Stimulated activated CD4-positive, alpha-beta T cell treated with anti-CD3 and anti-CD28 coated beads, Interleukin-12 subunit alpha, Interleukin-12 subunit beta, amount 100 ng/mL, for 4 hours (primary cell): ENCODE measurements at regions not wholly inside any gene's neighbourhood (a gene's known extent, or its start where the extent isn't known, plus 50 kb on each side); places are given as distances from the start of the nearest gene placed in this dataset.

ENCODE experiments used
- DNase-seq: peaks from one replicate; pipeline ENCODE4 v3.0.0-alpha.2; 2020

GRCh38 chr5:3654515-3654914 lies 58.9 kb downstream of the IRX1 start:
- no peak for DNase-seq

- no peak for DNase-seq
These were observed 61.2 kb downstream of the IRX1 start for GRCh38 chr5:3656803-3657202.

- DNase-seq, result no peak
These were observed 61.9 kb downstream of the IRX1 start for GRCh38 chr5:3657364-3658022.

GRCh38 chr5:3658929-3659328 lies 63.3 kb downstream of the IRX1 start:
- no peak for DNase-seq

DNA sequence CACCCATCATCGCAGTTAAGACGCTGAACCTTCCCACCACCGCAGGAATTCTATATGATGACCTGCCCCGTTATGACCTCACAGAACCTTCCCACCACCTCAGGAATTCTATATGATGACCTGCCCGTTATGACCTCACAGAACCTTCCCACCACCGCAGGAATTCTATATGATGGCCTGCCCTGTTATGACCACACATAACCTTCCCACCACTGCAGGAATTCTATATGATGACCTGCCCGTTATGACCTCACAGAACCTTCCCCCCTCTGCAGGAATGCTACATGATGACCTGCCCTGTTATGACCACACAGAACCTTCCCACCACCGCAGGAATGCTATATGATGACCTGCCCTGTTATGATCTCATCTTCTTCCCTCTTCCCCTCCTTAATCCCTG lies 64.3 kb downstream of the IRX1 start:
- no peak for DNase-seq

DNA sequence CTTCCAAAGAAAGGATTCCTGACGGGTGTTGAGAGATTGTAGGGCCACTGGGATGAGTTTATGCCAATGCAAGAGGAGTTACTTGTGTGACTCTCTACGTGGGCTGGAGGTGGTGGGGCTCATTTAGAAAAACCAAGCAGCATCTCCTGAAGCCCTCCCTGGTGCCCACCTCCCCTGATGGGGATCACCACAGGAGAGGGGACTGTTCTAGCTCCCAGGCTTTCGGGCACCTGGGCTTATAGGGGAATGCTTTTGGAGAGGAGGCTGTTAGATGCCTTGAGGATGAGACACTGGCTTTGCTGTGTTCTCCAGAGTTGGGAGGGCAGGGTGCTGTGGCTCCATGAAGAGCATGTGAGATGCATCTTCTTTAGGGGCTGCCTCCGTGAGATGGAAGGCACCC lies 65.0 kb downstream of the IRX1 start:
- no peak for DNase-seq

- no peak for DNase-seq
These were observed 66.2 kb downstream of the IRX1 start for GRCh38 chr5:3661755-3662296.

DNA sequence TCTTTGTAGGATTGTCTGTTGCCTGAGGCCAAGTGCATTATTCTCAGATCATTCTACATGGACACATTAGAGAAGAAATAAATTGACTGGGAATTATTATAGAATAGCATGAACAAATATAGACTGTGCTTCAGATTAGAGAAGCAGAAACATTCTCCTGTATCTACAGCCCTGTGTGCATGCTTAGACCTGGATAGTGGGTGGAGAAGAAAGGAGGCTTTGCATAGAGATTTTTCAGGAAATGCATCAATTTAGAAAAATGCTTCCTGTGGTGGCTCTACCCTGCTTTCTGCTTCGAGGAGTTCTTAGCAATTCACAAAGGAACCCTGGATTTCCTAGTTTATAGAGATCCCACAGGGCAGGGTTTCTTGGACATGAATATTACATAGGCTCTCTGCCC lies 66.7 kb downstream of the IRX1 start:
- DNase-seq, result no peak

DNA sequence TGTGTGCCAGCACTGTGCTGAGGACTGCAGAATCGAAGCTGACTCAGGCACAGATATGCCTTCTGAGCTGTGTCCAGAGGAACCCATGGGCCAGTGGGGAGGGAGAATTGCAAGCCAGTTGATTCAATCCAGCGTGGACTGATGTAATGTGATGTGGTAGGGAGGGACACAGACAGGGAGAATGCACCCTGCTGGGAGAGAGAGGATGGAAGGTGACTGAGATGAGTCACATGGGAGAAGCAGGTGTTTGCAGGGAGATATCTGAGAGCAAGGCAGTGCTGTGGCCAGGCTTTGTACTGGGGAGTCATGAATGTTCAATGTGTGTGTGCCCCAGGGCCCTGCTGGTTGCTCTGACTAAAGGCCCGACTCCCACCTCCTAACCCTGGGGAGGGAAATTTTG lies 75.7 kb downstream of the IRX1 start:
- no peak for DNase-seq

DNA sequence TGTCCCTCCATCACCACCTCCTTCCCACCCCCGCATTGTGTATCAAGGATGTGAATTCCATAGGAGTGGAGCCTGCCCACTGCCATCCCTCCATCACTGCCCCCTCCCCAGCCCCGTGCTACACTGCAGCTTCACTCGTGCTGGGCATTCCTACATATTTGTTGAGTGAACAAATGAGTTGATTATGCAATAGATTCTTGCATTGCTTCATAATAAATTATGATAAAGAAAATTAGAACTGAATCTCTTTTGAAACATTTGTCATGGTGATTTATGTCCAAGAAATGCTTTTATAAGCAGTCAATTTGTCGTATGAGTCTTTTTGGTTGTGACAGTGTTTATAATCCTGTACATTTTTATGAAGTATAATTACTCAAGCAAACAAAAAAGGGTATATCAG lies 83.2 kb downstream of the IRX1 start:
- no peak for DNase-seq

GRCh38 chr5:3680821-3681220 lies 85.2 kb downstream of the IRX1 start:
- DNase-seq, result no peak

GRCh38 chr5:3684118-3684517 lies 88.5 kb downstream of the IRX1 start:
- no peak for DNase-seq

DNA sequence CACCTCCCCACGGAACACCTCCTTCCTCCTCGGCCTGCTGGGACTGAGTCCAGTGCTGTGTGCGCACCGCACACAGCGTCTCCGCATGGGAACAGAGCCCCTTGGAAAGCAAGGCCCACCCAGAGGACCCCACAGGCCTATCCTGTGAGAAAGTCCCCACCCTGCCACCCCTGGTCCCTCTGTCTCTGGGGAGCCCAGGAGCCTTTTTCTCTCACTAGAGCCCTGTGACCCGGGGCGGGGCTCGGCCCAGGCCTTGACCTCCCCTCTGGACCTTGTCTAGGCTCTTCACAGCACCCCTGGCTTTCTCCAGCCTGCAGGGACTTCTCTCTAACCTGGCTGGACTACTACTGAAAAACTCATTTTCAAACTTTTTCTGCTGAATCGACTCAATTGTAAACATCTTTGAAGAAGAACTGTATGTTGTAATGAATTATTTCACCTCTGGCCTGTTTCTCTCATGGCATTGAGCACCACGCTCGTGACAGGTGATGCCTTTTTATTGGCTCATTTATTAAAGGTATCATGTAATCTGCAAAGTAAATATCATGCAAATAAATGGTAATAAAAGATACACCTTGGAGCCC lies 89.2 kb downstream of the IRX1 start:
- no peak for DNase-seq

DNA sequence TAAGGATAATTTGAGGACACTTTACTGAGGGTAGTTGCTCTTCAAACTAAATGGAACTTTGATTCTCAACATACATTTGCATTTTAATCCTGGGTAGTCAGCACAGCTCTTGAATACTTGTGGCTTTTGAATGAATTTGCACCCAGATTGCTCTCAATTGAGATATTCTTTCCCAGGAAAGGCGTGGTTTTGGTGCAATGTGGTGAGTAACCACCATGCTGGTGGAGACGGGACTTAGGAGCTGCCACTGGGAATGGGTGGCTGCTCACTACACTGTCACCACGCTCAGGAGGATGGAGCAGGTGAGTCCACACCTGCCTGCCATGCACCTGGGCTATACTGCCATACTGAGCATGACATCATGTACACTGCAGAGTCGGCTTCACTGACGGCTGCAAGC lies 99.2 kb downstream of the IRX1 start:
- DNase-seq, result no peak

DNA sequence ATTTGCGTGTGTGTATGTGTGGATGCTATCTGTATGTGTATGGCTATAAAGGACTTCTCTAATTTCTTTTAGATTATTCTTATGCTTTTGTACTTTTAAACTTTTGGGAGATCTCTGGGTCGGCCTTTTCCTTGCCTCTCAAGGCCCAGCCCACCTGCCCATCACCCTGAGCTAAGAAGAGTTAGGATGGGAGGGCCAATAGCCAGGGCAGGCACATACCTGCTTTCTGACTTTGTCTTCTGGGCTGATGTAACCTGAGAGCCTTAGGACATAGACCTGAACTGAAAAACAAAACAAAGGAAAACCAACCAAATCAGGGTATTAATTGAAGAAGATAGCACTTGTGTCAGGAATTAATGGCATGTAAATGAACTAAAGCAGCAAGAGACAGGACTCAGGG lies 100.2 kb downstream of the IRX1 start:
- DNase-seq, result no peak

DNA sequence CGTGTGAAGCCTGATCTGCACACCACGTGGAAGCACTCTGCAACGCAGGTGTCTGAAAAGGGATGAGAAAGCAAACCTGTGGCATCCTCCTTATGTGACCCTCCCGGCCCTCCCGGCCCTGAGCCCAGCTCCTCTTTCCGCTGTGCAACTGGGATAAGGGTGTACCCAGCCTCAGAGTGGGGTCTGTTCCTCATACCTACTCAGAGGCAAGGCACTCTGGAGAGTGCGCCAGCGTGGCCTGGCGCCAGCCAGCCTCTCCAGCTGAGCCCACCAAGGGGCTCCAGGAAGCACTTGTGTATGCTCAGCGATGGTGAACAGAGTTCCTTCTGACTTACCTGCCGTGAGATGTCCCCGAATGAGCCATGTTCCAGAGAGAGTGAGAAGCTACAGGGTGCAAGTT lies 102.8 kb downstream of the IRX1 start:
- no peak for DNase-seq

DNA sequence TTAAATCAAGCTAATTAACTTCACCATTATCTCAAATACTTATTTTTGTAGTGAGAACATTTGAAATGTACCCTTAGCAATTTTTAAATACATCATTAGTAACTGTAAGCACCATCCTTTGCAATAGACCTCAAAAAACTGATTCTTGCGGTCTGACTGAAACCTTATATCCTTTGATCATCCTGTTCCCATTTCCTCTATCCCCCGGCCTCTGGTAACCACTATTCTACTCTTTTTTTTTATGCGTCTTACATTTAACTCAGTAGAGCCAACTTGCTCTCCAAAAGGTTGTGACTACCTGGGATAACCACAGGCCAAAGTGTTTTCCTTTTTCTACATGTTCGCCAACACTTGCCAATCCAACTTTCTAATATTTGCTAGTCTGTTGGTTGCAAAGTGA lies 106.1 kb downstream of the IRX1 start:
- DNase-seq, result no peak

DNA sequence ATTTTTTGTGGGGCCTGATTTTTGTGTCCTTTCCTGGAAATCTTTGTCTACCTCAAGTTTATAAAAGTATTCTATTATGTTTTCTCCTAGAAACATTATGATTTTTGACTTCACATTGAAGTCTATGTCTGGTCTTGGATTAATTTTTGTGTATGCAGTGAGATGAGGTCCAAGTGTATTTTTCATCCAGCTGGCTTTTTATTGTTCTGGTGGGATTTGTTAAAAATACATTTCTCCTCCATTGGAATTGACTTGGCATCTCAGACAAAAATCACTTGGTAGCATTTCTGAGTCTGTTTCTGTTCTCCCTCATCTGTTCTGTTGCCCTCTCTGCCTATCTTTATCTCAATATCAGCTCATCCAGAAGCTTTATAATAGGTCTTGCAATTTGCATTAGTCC lies 109.0 kb downstream of the IRX1 start:
- DNase-seq, result no peak

DNA sequence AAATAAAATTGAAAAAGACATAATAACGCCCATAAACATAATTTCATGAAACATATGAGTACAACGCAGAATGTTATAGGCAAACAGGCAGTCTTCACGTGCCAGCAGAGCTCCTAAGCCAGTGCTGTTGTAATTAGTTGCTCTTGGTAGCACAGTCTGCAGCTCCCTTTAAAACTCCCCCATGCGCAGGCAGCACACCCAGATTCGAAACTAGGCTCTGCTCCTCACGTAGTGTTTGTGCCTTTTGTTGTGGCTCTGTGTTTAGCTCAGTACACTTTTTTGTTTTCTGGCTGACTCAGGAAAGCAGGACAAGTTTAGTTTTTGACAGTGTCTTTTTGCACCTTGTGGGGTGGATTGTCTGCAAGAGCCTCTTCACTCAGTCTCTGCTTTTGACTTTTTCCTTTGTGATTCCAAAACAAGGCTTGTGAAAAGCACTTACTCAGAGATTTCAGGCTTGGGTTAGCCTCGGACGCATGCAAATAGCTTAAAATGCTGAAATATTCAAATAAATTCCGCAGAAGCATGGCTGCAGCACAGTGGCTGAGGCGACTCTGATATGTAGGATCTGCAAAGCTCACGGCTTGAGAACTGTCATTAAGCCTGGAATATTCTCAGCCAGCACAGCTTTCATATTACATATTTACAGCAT lies 113.6 kb downstream of the IRX1 start:
- DNase-seq, result no peak

DNA sequence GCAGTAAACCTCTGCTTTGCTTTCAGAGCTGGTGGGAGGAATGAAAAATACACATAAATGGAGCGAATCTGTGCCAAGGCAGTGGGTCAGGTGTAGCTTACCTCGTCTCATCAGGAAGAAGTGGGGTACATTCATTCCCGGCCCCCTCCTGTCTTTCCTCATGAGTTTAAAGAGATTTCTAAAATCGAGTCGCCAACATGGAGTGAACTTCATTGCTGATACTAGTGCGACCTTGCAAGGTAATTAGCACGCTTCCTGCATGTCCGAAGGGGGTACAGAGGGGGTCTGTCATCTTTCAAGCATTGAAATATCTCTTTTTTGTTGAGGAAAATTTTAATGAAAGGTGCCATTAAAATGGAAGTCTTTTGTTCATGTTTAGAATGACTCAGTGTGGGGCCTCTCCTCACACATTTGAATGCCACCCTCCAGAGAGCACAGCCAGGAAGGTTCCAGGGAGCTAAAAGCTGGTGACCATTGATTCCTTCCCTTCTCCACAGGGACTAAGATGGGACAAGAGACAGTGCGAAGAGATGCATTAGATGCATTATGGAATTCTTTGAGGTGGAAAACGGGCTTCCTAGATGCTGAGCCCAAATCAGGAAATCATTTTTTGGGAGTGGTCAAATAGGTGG lies 114.2 kb downstream of the IRX1 start:
- DNase-seq, result no peak

- no peak for DNase-seq
These were observed 119.4 kb downstream of the IRX1 start for GRCh38 chr5:3715062-3715461.

- DNase-seq, result no peak
These were observed 134.0 kb downstream of the IRX1 start for GRCh38 chr5:3729631-3730030.

GRCh38 chr5:3734632-3735031 lies 139.0 kb downstream of the IRX1 start:
- no peak for DNase-seq

DNA sequence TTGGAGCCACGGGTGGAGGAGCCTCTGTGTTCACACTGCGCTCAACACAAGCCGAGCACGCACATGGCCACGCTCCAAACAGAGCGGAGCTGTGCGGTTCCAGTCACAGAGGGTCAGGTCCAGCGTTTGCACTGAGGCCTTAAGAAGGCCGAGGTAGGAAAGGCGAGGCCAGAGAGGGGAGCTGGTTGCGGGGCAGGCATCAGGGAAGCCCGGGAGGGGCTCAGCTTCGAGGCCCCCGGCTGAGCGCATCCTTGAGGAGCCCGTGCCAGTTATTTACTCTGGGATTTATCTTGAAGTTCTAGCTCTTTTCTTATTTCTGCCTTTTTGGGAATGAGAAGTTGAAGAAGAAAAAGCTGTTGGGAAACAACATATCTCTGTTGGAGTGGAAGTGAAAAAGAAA lies 140.8 kb downstream of the IRX1 start:
- no peak for DNase-seq
